HL-60 (cell line): ENCODE measurements at regions not wholly inside any gene's neighbourhood (a gene's known extent, or its start where the extent isn't known, plus 50 kb on each side); places are given as distances from the start of the nearest gene placed in this dataset.

Experiments
- DNase-seq, 2 experiments: peaks; one replicate each; pipeline ENCODE4 v3.0.0-alpha.2; 2010 to 2020; ENCODE audit warnings: low read depth in 1 of 2, low spot score in 1 of 2
- H3K27ac ChIP-seq: fragments of 250-450 bp; sonication (Bioruptor Pico); replicated peaks from 2 replicates; pipeline ENCODE4 v1.5.1; 2020; ENCODE audit warnings: mild to moderate bottlenecking, moderate library complexity
- H3K27me3 ChIP-seq: fragments of 250-450 bp; sonication (Bioruptor Pico); 2 replicates; pipeline ENCODE4 v1.5.1; 2021; ENCODE audit warnings: mild to moderate bottlenecking, moderate library complexity; ENCODE audit not compliant: insufficient read depth, poor library complexity, severe bottlenecking
- H3K4me3 ChIP-seq: replicated peaks from 2 replicates; pipeline ENCODE4 v1.5.1; 2011; ENCODE audit warnings: mild to moderate bottlenecking, control low read depth, low read length; ENCODE audit not compliant: insufficient read depth
- GABPA ChIP-seq: IDR thresholded peaks from 2 replicates; pipeline ENCODE4 v1.6.1; 2012; ENCODE audit warnings: low read depth
- POLR2AphosphoS5 ChIP-seq: IDR thresholded peaks from 2 replicates; pipeline ENCODE4 v1.6.1; 2012; ENCODE audit warnings: low read depth
- SPI1 ChIP-seq: IDR thresholded peaks from 2 replicates; pipeline ENCODE4 v1.6.1; 2012; ENCODE audit warnings: low read depth, mild to moderate bottlenecking, borderline replicate concordance
- TF ChIP-seq, protein P1 (sequence below): IDR thresholded peaks from one replicate; pipeline ENCODE4 v1.5.1; 2011; ENCODE audit warnings: low read length, control low read depth, inconsistent platforms; ENCODE audit not compliant: insufficient read depth
- TF ChIP-seq, protein P2 (sequence below): IDR thresholded peaks from 2 replicates; pipeline ENCODE4 v1.6.1; 2012; ENCODE audit warnings: low read depth; ENCODE audit not compliant: insufficient replicate concordance

DNA sequence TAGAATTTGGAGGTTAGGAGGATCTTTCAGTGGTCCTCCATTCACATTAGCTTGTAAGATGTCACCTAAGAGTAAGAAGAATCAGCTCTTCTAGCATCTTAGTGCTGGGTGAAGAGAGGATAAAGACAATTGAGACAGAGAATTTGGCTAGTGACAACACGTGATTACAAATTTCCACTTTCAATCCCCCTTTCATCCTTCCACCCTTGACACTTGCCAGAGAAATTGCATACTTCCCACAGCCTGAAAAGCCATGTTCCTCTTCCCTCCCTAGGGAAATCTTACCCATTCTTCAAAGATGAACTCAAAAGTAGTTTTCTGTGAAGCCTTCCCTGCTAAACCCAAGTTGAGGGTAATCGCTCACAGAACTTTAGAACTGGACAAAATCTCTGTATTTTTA, 282.6 kb upstream of the PTGER4 start:
- no peak overlapping the region for H3K27ac ChIP-seq
- H3K4me3 ChIP-seq: no peak overlapping the region
- DNase-seq: no peak
- TF ChIP-seq, protein P1, sequence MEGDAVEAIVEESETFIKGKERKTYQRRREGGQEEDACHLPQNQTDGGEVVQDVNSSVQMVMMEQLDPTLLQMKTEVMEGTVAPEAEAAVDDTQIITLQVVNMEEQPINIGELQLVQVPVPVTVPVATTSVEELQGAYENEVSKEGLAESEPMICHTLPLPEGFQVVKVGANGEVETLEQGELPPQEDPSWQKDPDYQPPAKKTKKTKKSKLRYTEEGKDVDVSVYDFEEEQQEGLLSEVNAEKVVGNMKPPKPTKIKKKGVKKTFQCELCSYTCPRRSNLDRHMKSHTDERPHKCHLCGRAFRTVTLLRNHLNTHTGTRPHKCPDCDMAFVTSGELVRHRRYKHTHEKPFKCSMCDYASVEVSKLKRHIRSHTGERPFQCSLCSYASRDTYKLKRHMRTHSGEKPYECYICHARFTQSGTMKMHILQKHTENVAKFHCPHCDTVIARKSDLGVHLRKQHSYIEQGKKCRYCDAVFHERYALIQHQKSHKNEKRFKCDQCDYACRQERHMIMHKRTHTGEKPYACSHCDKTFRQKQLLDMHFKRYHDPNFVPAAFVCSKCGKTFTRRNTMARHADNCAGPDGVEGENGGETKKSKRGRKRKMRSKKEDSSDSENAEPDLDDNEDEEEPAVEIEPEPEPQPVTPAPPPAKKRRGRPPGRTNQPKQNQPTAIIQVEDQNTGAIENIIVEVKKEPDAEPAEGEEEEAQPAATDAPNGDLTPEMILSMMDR: no peak
- TF ChIP-seq POLR2AphosphoS5 (no peak), SPI1 (no peak), GABPA (no peak)
- TF ChIP-seq, protein P2, sequence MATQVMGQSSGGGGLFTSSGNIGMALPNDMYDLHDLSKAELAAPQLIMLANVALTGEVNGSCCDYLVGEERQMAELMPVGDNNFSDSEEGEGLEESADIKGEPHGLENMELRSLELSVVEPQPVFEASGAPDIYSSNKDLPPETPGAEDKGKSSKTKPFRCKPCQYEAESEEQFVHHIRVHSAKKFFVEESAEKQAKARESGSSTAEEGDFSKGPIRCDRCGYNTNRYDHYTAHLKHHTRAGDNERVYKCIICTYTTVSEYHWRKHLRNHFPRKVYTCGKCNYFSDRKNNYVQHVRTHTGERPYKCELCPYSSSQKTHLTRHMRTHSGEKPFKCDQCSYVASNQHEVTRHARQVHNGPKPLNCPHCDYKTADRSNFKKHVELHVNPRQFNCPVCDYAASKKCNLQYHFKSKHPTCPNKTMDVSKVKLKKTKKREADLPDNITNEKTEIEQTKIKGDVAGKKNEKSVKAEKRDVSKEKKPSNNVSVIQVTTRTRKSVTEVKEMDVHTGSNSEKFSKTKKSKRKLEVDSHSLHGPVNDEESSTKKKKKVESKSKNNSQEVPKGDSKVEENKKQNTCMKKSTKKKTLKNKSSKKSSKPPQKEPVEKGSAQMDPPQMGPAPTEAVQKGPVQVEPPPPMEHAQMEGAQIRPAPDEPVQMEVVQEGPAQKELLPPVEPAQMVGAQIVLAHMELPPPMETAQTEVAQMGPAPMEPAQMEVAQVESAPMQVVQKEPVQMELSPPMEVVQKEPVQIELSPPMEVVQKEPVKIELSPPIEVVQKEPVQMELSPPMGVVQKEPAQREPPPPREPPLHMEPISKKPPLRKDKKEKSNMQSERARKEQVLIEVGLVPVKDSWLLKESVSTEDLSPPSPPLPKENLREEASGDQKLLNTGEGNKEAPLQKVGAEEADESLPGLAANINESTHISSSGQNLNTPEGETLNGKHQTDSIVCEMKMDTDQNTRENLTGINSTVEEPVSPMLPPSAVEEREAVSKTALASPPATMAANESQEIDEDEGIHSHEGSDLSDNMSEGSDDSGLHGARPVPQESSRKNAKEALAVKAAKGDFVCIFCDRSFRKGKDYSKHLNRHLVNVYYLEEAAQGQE: no peak
- no peaks in the 10 kb centered on the region for H3K27me3 ChIP-seq

DNA sequence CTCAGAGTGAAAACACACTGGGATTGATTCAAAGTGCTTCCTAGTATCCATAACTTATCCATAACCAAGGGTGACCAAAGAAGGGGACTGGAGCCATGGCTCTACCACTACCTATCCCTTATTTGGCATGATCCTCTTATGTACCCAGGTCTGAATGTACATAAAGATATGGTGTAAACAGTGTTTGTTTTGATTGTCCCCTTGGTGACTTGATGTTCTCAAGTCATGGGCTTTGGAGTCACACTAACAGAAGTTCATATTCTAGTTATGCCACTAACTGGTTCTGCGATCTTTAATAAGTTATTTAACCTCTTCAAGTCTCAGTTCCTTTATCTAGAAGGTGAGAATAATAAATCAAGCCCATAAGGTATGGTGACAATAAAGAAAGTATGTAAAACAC, 283.4 kb upstream of the PTGER4 start:
- TF ChIP-seq, protein P1: no peak
- TF ChIP-seq, protein P2: no peak
- TF ChIP-seq SPI1: no peak
- no peak for TF ChIP-seq GABPA
- no peak for TF ChIP-seq POLR2AphosphoS5

DNA sequence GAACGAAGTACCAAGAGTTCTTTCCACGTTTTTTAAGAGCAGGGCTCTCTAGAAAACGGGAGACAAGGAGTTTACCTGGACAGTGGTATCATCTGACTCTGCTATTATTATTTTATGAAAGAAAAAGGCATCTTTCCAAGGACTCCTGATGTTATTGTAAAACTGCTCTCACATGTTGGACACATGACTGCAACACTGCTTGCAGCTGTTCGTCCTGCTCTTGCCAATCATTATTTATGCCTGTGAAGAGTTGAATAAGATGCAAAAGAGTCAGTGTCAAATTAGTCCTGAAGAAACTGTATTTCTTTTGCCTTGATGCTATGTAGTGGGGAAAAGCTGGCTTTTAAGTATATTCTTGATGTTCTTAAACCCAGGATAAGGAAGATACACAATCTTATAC, 284.5 kb upstream of the PTGER4 start:
- TF ChIP-seq, protein P1: no peak
- TF ChIP-seq POLR2AphosphoS5: no peak
- TF ChIP-seq SPI1: no peak
- TF ChIP-seq, protein P2: no peak
- TF ChIP-seq GABPA: no peak
- H3K27ac ChIP-seq: no peak overlapping the region
- no peak overlapping the region for H3K4me3 ChIP-seq
- H3K27me3 ChIP-seq: no peaks in the 10 kb centered on the region
- DNase-seq: no peak

More for the DNA sequence above, 283.4 kb upstream of the PTGER4 start:
- Histone ChIP-seq H3K27me3 (no peaks in the 10 kb centered on the region), H3K27ac (no peak overlapping the region), H3K4me3 (no peak overlapping the region)
- no peak for DNase-seq
